ENCODE measurements at regions not wholly inside any gene's neighbourhood (a gene's known extent, or its start where the extent isn't known, plus 50 kb on each side); places are given as distances from the start of the nearest gene placed in this dataset.
"Not testable (repeated sequence)": the region's sequence is repeated elsewhere in the genome, so short reads cannot be mapped to it uniquely, and the experiment has no call there.

DNA sequence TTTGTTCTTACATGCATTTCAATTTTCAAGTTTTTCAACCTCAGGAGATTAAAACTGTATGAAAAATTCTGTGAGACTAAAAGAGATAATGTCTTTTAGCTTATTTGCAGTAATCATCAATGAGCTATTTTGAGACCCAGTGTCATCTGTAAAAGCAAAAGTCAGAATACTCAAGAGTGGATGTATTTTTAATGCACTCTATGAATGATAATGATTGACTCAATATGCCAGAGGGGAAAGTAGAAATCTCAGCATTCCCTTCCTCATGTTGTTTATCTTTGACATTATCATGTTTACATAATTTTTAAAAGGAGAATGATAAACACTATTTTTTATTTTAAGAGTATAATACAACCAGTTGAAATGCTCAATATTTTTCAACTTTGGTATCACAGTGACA is 162.1 kb downstream of the MMUT start:
- TF ChIP-seq EP300 (IDR thresholded peaks at IDR 0.05) (no peak), POLR2A (IDR thresholded peaks at IDR 0.05) (no peak)
- TF ChIP-seq, protein P1, sequence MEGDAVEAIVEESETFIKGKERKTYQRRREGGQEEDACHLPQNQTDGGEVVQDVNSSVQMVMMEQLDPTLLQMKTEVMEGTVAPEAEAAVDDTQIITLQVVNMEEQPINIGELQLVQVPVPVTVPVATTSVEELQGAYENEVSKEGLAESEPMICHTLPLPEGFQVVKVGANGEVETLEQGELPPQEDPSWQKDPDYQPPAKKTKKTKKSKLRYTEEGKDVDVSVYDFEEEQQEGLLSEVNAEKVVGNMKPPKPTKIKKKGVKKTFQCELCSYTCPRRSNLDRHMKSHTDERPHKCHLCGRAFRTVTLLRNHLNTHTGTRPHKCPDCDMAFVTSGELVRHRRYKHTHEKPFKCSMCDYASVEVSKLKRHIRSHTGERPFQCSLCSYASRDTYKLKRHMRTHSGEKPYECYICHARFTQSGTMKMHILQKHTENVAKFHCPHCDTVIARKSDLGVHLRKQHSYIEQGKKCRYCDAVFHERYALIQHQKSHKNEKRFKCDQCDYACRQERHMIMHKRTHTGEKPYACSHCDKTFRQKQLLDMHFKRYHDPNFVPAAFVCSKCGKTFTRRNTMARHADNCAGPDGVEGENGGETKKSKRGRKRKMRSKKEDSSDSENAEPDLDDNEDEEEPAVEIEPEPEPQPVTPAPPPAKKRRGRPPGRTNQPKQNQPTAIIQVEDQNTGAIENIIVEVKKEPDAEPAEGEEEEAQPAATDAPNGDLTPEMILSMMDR (IDR thresholded peaks at IDR 0.05) = no peak
- DNase-seq = no peak
- intact Hi-C loops (cut with DNase I) = no loop called here
- no peaks in the 10 kb centered on the region for H3K4me1 ChIP-seq (ENCODE audit: insufficient read depth)
- H3K9me3 ChIP-seq = no peaks in the 10 kb centered on the region
- no peak overlapping the region for H3K4me3 ChIP-seq
- no peaks in the 10 kb centered on the region for H3K27me3 ChIP-seq
- H3K36me3 ChIP-seq = no peaks in the 10 kb centered on the region
- no peak overlapping the region for H3K27ac ChIP-seq

DNA sequence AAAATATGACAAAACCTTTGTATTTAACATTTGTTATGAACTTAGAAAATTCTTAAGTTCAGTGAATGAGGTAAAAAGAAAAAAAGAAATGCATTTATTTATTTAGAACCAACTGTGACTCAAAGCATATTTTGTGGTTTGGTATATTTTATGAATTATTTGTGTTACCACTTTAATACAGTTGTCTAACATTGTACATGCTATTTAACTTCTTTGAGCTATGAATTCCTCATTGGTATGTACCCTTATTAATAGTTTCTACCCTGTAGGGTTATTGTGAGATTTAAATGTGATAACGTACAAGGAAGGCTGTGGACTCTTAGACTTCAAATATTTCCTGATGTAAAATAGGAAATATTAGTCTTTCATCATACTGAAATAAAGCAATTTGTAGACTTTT is 162.6 kb downstream of the MMUT start:
- intact Hi-C loops (cut with DNase I) = no loop called here
- TF ChIP-seq POLR2A (IDR thresholded peaks at IDR 0.05) (no peak), EP300 (IDR thresholded peaks at IDR 0.05) (no peak)
- TF ChIP-seq, protein P1 (IDR thresholded peaks at IDR 0.05) = no peak
- Histone ChIP-seq H3K4me1 (ENCODE audit: insufficient read depth) (no peaks in the 10 kb centered on the region), H3K27ac (no peak overlapping the region), H3K27me3 (no peaks in the 10 kb centered on the region), H3K9me3 (no peaks in the 10 kb centered on the region), H3K36me3 (no peaks in the 10 kb centered on the region), H3K4me3 (no peak overlapping the region)
- whole genome bisulfite sequencing, 3 donors = 71 to 86% (median 77%) methylated on average over 1 of the region's 1 CpG
- DNase-seq = no peak

DNA sequence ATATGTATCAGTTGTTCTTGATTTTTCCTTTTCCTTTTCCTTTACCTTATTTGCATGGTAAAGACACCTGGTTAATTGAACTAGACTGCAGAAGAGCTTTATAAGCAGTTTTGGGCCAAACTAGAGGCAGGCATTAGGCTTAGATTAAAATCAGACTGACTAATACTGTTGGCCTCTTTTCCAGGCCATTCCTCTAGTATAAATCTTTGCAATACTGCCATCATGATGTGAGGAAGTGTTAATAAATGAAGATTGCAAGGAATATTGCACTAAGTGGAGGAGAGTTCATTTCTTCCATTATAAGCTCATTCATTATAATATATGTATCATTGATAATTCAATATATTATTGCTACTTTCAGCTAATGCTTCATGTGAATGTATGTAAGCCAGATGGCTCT is 163.8 kb downstream of the MMUT start:
- Histone ChIP-seq H3K9me3 (no peaks in the 10 kb centered on the region), H3K27ac (no peak overlapping the region), H3K4me1 (ENCODE audit: insufficient read depth) (no peaks in the 10 kb centered on the region), H3K27me3 (no peaks in the 10 kb centered on the region), H3K4me3 (no peak overlapping the region), H3K36me3 (no peaks in the 10 kb centered on the region)
- intact Hi-C loops (cut with DNase I) = no loop called here
- TF ChIP-seq POLR2A (IDR thresholded peaks at IDR 0.05) (no peak), EP300 (IDR thresholded peaks at IDR 0.05) (no peak)
- TF ChIP-seq, protein P1 (IDR thresholded peaks at IDR 0.05) = no peak
- no peak for DNase-seq

DNA sequence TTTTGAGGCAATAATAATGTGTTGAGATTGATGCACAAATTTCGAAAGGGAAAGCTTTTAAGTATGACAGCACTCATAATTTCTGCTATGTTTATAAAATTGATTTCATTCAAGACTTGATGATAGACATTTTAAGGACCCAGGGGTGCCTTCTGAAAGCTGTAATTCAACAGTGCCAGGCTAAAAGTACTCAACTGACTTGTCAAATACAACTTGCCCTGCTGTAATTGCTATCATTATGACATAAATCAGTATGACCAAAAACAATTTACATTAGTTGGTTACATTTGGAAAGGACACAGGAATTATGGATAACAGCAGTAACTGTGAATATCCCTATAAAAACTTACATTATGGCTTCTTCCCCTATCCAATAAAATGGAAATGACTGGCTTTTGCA is 178.9 kb downstream of the MMUT start:
- Histone ChIP-seq H3K27me3 (no peaks in the 10 kb centered on the region), H3K9me3 (no peaks in the 10 kb centered on the region), H3K4me3 (no peak overlapping the region), H3K27ac (no peak overlapping the region), H3K36me3 (no peaks in the 10 kb centered on the region), H3K4me1 (ENCODE audit: insufficient read depth) (no peaks in the 10 kb centered on the region)
- TF ChIP-seq, protein P1 (IDR thresholded peaks at IDR 0.05) = no peak
- no peak for TF ChIP-seq POLR2A (IDR thresholded peaks at IDR 0.05)
- 52 to 56% (median 53%) methylated on average over 1 of the region's 1 CpG for WGBS, 3 donors
- no peak for DNase-seq
- intact Hi-C loops (cut with DNase I) = no loop called here

- H3K27ac ChIP-seq; H3K4me3 ChIP-seq; H3K36me3 ChIP-seq; intact Hi-C loops (cut with DNase I); H3K27me3 ChIP-seq; H3K9me3 ChIP-seq; DNase-seq; H3K4me1 ChIP-seq (ENCODE audit: insufficient read depth): not testable (repeated sequence)
- WGBS, 3 donors = 80 to 84% (median 83%) methylated on average over 24 to 27 of the region's 27 CpGs
Measured at GRCh38 chr6:49274809-49275769, 188.0 kb downstream of the MMUT start.
